ENCODE measurements at regions not wholly inside any gene's neighbourhood (a gene's known extent, or its start where the extent isn't known, plus 50 kb on each side); places are given as distances from the start of the nearest gene placed in this dataset.

GRCh38 chr11:54979375-54979774, 272.7 kb downstream of the OR4A5 start:
- TF ChIP-seq CTCF (IDR thresholded peaks at IDR 0.05), result no peak
- no peak for TF ChIP-seq EZH2 (IDR thresholded peaks at IDR 0.05; ENCODE audit: borderline replicate concordance, insufficient read depth, low read depth, low read length, poor library complexity, severe bottlenecking)

All from B cell (primary cell).